Activated CD4-positive, alpha-beta T cell treated with anti-CD3 and anti-CD28 coated beads, Interleukin-2, amount 10 ng/mL, durations not matched to agents 7 days and 5 days (primary cell): ENCODE measurements at regions not wholly inside any gene's neighbourhood (a gene's known extent, or its start where the extent isn't known, plus 50 kb on each side); places are given as distances from the start of the nearest gene placed in this dataset.

Experiments used
- CTCF ChIA-PET: fragments of 350-600 bp; sonication (Branson Sonifier 250); formaldehyde crosslinking; loops from one replicate; lab custom pipeline; 2021; ENCODE audit warnings: antibody characterized with exemption; lab: Charles Lee
- POLR2A ChIA-PET: fragments of 350-600 bp; sonication (Branson Sonifier 250); formaldehyde crosslinking; loops from one replicate; lab custom pipeline; 2021; ENCODE audit warnings: antibody characterized with exemption; lab: Charles Lee
- DNase-seq: peaks from one replicate; pipeline ENCODE4 v3.0.0-alpha.2; 2020
- H3K27ac Mint-ChIP-seq: one replicate; pipeline ENCODE4 v1.8.0; 2021; ENCODE audit warnings: mild to moderate bottlenecking, moderate library complexity, mixed read lengths
- H3K27me3 Mint-ChIP-seq: one replicate; pipeline ENCODE4 v1.8.0; 2021; ENCODE audit warnings: mixed read lengths
- H3K36me3 Mint-ChIP-seq: one replicate; pipeline ENCODE4 v1.8.0; 2021; ENCODE audit warnings: low read depth, mixed read lengths
- H3K4me1 Mint-ChIP-seq: one replicate; pipeline ENCODE4 v1.8.0; 2021; ENCODE audit warnings: mixed read lengths
- H3K4me3 Mint-ChIP-seq: one replicate; pipeline ENCODE4 v1.8.0; 2021; ENCODE audit warnings: mild to moderate bottlenecking, moderate library complexity, mixed read lengths
- H3K9me3 Mint-ChIP-seq: one replicate; pipeline ENCODE4 v1.8.0; 2021; ENCODE audit warnings: mixed read lengths

DNA sequence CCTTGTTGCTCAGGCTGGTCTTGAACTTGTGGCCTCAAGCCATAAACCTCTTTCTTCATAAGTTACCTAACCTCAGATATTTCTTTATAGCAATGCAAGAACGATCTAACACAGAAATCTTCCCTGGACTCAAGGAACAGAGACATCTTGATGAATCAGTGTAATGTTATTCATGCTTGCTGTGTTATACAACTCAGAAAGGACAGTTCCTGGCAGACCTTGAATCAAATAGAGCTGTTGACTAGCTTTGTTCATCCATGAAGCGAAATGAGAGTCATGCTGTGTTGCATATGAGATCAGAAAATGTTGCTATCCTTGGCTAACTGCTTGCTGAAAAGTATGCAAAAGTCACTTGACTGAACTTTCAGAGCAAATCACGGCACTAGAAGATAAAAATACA lies 72.6 kb upstream of the ARHGAP24 start:
- Mint-ChIP-seq H3K27me3 (no peaks in the 10 kb centered on the region), H3K27ac (no peak overlapping the region), H3K4me1 (no peaks in the 10 kb centered on the region), H3K36me3 (no peaks in the 10 kb centered on the region), H3K9me3 (no peaks in the 10 kb centered on the region), H3K4me3 (no peak overlapping the region)
- DNase-seq: no peak
- CTCF ChIA-PET: no interaction called here
- POLR2A ChIA-PET: no interaction called here

- Mint-ChIP-seq H3K27ac (no peak overlapping the region), H3K36me3 (no peaks in the 10 kb centered on the region)
Measured at GRCh38 chr4:85406185-85406584, 68.8 kb upstream of the ARHGAP24 start.

DNA sequence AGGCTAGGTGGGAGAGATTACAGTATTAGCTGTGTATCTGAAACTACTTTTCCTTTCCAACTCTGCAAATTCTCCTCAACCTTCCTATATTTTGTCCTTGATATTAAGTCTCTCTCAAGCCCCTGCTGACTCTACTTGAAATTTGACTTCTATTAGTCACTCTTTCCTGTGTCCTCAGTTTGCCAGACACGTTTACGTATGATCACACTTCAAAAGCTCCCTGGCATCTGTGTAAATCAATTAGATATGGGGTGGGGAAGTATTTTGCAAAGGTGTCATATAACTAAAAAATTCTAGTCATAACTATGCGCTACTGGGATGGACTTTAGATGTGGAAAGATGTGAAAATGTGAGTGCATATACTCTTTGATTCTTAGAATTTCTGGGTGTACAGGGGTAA lies 67.4 kb upstream of the ARHGAP24 start:
- DNase-seq: no peak
- Mint-ChIP-seq H3K36me3 (no peaks in the 10 kb centered on the region), H3K27ac (no peak overlapping the region), H3K9me3 (no peaks in the 10 kb centered on the region), H3K27me3 (no peaks in the 10 kb centered on the region), H3K4me3 (no peak overlapping the region), H3K4me1 (no peaks in the 10 kb centered on the region)
- CTCF ChIA-PET: no interaction called here
- POLR2A ChIA-PET: no interaction called here

More at GRCh38 chr4:85406185-85406584, 68.8 kb upstream of the ARHGAP24 start:
- Mint-ChIP-seq H3K4me3 (no peak overlapping the region), H3K4me1 (no peaks in the 10 kb centered on the region), H3K9me3 (no peaks in the 10 kb centered on the region), H3K27me3 (no peaks in the 10 kb centered on the region)
- POLR2A ChIA-PET: no interaction called here
- no peak for DNase-seq
- CTCF ChIA-PET: no interaction called here

GRCh38 chr4:85408301-85408700 lies 66.6 kb upstream of the ARHGAP24 start:
- H3K27me3 Mint-ChIP-seq: no peaks in the 10 kb centered on the region
- H3K27ac Mint-ChIP-seq: no peak overlapping the region
- no peak overlapping the region for H3K4me3 Mint-ChIP-seq
- H3K36me3 Mint-ChIP-seq: no peaks in the 10 kb centered on the region
- ChIA-PET POLR2A (no interaction called here), CTCF (no interaction called here)
- DNase-seq: no peak
- no peaks in the 10 kb centered on the region for H3K4me1 Mint-ChIP-seq
- no peaks in the 10 kb centered on the region for H3K9me3 Mint-ChIP-seq

DNA sequence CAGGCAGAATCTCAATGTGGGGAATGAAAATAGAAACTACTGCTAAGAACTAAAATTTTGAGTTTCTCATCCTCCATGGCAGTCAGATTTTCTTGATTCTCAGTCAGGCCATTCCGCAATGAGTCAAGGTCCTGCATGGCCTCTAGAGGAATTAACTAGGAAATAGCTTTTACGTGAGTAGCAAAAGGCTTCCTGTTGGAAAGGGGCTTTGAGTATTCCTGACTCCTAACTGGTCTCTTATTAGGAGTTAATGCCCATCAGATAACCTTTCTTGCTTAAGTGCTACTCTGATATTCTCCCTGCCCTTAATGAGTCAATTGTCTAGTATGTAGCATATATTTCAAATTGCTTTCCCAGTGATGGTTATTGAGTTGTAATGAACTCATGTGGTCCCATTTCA lies 65.7 kb upstream of the ARHGAP24 start:
- Mint-ChIP-seq H3K27me3 (no peaks in the 10 kb centered on the region), H3K36me3 (no peaks in the 10 kb centered on the region), H3K4me1 (no peaks in the 10 kb centered on the region), H3K4me3 (no peak overlapping the region), H3K27ac (no peak overlapping the region), H3K9me3 (no peaks in the 10 kb centered on the region)
- ChIA-PET POLR2A (no interaction called here), CTCF (no interaction called here)
- no peak for DNase-seq

- Mint-ChIP-seq H3K27ac (no peak overlapping the region), H3K27me3 (no peaks in the 10 kb centered on the region), H3K4me3 (no peak overlapping the region), H3K4me1 (no peaks in the 10 kb centered on the region), H3K36me3 (no peaks in the 10 kb centered on the region), H3K9me3 (no peaks in the 10 kb centered on the region)
- POLR2A ChIA-PET: no interaction called here
- no peak for DNase-seq
- CTCF ChIA-PET: no interaction called here
Measured at GRCh38 chr4:85411386-85411785, 63.6 kb upstream of the ARHGAP24 start.

- no peaks in the 10 kb centered on the region for H3K9me3 Mint-ChIP-seq
- no peaks in the 10 kb centered on the region for H3K27me3 Mint-ChIP-seq
- H3K27ac Mint-ChIP-seq: no peak overlapping the region
- no peaks in the 10 kb centered on the region for H3K4me1 Mint-ChIP-seq
- DNase-seq: no peak
- ChIA-PET CTCF (no interaction called here), POLR2A (no interaction called here)
- no peak overlapping the region for H3K4me3 Mint-ChIP-seq
- no peaks in the 10 kb centered on the region for H3K36me3 Mint-ChIP-seq
Measured at GRCh38 chr4:85414972-85415371, 60.0 kb upstream of the ARHGAP24 start.

DNA sequence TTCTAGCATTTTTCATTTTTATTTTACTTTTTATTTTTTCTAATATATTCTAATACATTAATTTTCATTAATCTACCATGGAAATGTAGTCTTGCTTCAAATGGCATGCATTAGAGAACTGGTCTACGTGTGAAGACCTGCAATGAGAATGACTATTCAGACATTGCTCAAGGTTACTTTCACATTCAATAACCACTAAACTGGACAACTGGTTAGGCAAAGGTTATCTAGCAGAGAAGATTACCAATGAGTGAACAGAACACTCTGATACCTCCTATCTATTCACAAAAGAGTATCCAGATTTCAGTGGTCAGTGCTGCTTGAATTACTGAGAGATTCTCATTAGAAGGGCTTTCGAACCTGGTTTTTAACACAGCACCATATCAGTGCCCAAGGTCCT lies 58.9 kb upstream of the ARHGAP24 start:
- Mint-ChIP-seq H3K27ac (no peak overlapping the region), H3K27me3 (no peaks in the 10 kb centered on the region), H3K36me3 (no peaks in the 10 kb centered on the region), H3K4me3 (no peak overlapping the region), H3K9me3 (no peaks in the 10 kb centered on the region), H3K4me1 (no peaks in the 10 kb centered on the region)
- ChIA-PET CTCF (no interaction called here), POLR2A (no interaction called here)
- DNase-seq: no peak

DNA sequence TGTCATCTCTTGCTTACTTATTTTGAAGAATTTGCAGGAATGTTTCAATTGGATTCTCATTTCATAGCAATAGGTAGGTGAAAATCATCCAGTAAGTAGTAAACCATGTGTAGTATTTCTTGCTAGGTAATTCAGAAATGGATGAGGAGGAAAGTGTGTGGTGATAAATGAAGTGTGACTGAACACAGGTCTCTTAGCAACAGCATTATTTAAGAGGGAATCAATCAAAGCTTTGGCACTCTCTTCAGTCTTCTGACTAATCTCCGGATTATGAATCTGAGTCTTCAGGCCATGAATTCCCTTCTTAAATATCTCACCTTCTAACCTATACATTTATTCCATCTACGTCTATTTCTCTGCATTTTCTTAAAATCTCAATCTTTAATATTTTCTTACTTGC lies 55.8 kb upstream of the ARHGAP24 start:
- no peaks in the 10 kb centered on the region for H3K4me1 Mint-ChIP-seq
- CTCF ChIA-PET: no interaction called here
- H3K27ac Mint-ChIP-seq: no peak overlapping the region
- no peak overlapping the region for H3K4me3 Mint-ChIP-seq
- DNase-seq: no peak
- POLR2A ChIA-PET: no interaction called here
- H3K36me3 Mint-ChIP-seq: no peaks in the 10 kb centered on the region
- no peaks in the 10 kb centered on the region for H3K9me3 Mint-ChIP-seq
- H3K27me3 Mint-ChIP-seq: no peaks in the 10 kb centered on the region

DNA sequence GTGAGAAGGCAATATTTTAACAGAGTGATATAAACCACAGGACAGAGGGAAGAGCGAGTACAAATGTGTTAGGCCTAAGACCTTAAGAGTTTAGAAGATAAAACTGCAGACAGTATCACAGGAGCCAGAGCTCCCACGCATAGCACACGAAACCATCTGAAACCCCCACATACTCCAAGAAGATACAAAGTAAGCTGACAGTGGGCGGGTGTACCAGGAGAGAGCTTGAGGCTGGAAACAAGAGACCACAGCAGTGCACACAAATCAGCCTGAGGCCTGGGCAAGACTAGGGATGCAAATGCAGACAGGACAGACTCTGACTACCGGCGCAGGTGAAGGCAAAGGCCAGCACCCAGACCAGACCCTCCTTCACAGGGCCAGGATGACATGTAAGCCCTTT lies 54.1 kb upstream of the ARHGAP24 start:
- no peaks in the 10 kb centered on the region for H3K9me3 Mint-ChIP-seq
- no peak overlapping the region for H3K4me3 Mint-ChIP-seq
- POLR2A ChIA-PET: no interaction called here
- H3K27ac Mint-ChIP-seq: no peak overlapping the region
- no peak for DNase-seq
- no peaks in the 10 kb centered on the region for H3K36me3 Mint-ChIP-seq
- H3K27me3 Mint-ChIP-seq: no peaks in the 10 kb centered on the region
- CTCF ChIA-PET: no interaction called here
- no peaks in the 10 kb centered on the region for H3K4me1 Mint-ChIP-seq

DNA sequence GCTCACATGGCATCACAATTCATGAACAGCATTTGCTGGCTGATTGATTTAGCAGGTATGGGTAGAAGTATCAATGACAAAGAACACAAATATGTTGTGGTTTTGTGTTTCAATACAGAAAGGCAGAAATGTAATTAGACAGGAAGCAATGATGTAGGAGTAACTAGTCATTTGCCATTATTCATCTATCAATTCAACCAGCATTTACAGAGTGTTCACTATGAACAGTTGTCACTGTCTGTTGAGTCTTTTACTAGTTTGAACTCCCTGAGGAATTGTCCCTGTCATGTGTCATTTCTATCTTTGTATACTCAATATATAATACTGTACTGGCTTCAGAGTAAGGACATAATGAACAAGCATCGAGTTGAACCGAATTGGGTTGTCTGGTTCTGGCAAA lies 51.5 kb upstream of the ARHGAP24 start:
- no peaks in the 10 kb centered on the region for H3K27me3 Mint-ChIP-seq
- no peaks in the 10 kb centered on the region for H3K4me1 Mint-ChIP-seq
- H3K27ac Mint-ChIP-seq: no peak overlapping the region
- ChIA-PET CTCF (no interaction called here), POLR2A (no interaction called here)
- no peaks in the 10 kb centered on the region for H3K36me3 Mint-ChIP-seq
- no peaks in the 10 kb centered on the region for H3K9me3 Mint-ChIP-seq
- no peak overlapping the region for H3K4me3 Mint-ChIP-seq
- DNase-seq: no peak
